SIG-M5 (cell line): ENCODE measurements at regions not wholly inside any gene's neighbourhood (a gene's known extent, or its start where the extent isn't known, plus 50 kb on each side); places are given as distances from the start of the nearest gene placed in this dataset.

Experiments used
- DNase-seq: peaks from one replicate; lab custom pipeline; 2025; lab: John Stamatoyannopoulos, UW

DNA sequence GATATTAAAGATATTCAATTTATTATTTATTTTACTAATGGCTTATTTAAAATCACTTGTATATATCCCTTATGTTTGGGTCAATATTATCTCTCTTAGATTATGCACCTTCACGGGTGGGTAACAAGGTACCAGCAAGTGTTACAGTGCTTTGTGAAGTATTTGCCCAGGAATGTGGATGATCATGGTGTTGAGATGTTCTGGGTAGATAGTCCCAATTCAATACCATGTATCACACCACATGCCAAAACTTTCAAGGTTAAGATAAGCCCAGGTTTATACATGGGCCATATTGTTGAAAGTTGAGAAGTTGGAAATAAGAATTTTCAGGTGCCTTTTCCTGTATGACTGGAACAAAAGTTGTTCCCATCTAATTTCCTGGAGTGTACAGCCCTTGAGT lies 131.3 kb upstream of the RASSF8 start:
- DNase-seq: no peak

DNA sequence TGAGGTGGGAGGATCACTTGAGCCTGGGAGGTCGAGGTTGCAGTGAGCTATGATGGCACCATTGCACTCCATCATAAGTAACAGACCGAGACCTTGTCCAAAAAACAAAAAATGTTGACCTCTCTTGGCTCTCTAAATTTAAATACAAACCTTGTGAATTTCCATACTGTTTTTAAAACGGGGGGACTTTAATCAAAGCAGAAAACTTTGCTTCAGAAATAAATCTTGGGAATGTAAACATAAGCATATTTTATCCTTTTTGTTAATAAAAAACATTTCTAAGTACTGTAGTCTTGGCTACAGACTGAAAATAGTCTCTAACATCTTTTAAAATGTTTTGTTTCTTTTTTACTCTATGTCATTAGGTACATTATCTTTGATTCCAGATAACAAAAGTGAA lies 130.7 kb upstream of the RASSF8 start:
- DNase-seq: no peak

DNA sequence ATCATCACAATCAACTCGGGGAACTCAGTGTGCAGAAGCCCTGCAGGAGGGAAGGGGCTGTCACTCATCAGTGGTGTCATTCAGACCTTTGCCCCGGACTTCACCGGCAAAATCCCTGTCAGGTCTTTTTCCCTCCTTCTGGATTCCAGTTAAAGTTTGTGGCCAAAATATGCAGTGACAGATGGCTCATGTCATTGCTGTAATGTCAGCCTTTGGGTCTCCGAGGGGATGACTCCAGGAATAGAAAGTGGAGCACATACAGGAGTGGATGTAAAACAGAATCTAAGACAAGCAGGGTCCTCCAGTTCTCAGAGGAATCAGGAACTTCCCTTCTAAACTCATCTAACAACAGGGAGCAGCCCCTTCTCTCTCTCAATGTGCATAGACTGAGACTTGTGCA lies 130.3 kb upstream of the RASSF8 start:
- DNase-seq: no peak

DNA sequence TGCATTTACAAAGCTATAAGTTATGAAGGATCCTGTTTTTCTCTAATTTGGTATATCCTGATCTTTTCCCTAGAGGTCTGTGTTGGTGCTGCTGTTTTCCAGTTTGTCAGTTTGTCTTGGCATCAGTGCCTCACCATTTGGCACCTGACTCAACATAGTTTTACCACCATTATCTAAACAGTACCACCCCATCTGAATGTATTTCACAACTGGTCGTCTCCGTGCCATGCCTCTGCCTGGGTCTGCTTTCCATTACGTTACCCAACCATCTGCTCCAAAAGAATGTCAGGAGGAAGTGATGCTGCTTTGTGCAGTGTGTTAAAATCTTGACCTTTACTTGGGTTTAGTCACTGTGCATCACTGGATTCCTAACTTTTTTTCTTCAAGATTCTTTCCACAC lies 129.3 kb upstream of the RASSF8 start:
- no peak for DNase-seq

DNA sequence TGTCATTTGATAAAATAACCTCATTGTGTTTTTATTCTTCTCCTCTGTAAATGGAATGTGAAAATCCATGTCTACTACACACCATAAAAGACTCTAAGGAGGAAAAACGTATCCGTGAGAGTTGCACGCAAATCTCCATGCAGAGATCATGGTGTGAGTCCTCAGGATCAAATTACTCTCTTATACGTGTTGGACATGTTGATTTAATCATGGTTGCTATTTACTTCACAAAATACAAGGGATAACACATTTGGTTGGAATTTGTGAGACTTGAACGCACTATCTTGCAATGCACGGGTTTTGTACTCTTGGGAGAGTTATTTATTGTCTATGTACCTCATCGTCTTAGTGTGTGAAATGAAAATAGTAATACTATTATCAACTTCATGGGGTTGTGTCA lies 128.0 kb upstream of the RASSF8 start:
- DNase-seq: no peak

DNA sequence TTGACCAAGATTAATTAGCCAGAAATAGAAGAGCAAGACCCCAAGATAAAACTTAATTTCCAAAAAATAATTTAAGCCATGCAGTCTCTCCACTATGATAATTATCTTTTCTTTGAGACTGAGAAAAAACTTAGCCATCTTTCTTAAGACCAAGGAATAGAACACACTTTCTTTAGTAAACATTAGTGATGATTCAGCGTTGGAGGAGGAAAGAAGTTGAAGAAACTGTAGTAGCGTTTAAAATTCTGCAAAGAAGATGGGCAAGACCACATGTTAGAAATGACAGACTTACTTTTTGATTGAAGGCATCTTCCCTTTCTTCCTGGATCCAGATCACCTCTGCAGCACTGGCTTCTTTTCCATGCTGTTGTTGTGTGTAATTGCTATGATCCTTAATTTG lies 124.8 kb upstream of the RASSF8 start:
- no peak for DNase-seq

DNA sequence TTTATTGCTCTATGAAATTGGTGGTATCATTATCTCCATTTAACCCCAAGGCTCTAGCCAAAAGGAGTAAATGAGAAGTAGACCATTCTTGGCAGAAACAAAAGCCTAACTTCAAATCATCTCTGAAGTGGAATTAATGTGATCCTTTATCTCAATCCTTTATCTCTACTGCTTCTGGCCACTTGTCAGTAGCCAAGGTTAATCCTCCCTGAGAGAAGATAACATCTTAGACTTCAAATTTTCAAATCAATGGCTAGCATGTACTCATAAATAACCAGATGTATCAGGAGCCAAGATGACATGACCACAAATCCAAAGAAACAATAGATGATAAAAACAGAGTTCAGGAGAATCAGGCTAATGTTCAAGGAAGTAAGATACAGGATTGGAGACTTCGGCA lies 123.1 kb upstream of the RASSF8 start:
- no peak for DNase-seq

DNA sequence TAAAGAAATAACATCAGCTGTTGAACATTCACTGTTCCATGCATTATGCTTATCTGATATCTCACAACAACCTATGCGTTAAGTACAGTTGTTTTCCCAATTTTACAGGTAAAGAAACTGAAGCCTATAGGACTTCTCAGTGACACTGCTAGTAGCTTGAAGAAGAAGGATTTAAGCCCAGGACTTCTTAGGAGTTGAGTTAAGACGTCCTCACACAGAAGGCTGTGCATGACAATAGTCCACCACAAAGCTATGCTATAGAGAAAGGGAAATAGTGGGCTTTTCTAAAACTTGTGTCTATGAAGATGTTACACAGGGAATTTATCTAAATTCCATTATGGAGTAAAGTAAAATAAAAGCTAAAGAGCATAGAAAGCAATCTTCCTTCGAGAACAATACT lies 120.5 kb upstream of the RASSF8 start:
- DNase-seq: no peak

DNA sequence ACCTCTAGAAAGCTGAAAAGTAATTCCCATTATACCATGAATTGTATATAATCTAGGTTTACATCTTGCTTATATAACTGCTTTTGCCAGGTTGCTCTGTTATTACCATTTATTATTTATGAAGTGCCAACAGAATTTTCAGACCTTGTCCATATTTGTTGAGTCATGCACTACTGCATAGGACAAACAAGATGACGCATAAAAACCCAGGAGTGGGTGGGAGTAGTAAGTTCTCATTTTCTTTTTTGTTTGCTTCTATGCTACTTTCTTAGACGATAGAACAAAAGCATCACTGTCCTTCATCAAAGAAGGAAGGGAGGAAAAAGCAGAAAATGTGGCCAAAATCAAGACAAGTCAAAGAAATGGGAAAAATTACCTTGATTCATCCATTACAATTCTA lies 119.0 kb upstream of the RASSF8 start:
- no peak for DNase-seq

DNA sequence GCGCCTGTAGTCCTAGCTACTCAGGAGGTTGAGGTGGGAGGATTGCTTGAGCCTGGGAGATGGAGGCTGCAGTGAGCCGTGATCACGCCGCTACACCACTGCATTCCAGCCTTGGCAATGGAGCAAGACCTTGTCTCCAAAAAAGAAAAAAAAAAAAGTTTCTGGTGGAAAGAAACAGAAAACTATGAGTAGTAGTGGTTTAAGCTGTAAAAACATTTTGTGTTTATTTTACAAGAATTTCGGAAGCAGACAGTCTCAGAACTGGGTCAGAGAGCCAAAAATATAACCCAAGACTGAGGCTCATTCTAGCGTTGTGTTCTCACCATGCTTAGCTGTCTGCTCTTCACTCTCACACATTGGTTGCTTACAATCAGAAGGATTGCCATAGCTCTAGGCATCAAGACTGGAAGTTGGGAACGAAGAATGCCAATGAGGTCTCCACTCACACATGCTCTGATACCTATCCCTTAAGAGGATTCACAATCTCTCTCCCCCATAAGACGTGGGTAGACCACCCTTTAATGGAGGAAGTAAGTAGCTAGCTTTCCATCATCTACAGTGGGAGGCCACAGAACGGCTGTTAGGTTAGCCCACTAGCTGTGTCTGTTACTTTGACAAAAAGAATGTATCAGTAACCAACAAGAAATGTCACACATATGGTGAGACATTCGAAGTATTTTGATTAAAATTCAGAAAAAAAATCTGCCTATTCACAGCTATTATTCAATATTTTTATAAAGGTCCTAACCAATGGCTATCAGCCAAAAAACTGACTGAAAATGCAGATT lies 117.6 kb upstream of the RASSF8 start:
- DNase-seq: no peak

DNA sequence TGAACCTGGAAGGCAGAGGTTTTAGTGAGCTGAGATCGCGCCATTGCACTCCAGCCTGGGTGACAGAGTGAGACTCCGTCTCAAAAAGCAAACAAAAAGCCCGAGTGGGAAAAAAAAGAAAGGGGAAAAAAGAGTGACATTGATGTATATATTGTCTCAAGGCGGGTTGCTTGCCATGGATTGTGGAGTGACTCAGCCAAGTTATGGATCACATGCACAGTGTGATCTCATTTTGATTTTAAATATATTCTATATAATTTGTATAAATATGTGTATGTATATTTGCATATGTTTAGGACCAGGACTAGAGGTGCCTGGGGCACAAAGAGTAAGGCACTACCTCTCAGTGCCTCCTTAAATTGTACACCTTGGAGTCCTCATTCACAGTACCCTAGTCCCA lies 116.2 kb upstream of the RASSF8 start:
- DNase-seq: no peak

DNA sequence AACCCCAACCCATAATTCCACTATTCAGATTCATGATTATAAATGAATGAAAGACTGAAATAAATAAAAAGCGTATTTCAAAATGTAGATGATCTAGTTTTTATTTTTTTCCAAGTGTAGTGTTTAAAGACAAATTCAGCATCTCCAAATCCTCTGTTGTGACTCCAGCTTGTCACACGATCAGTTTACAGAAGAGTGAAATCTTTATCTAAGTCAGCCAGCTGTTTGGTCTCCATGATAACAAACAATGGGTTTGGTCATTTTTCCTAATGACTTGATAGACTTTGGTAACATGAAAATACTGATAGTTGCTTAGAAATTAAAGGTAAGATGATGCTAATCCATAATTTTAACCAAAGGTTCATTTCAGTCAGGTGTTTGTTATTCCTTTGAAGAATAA lies 114.5 kb upstream of the RASSF8 start:
- no peak for DNase-seq

DNA sequence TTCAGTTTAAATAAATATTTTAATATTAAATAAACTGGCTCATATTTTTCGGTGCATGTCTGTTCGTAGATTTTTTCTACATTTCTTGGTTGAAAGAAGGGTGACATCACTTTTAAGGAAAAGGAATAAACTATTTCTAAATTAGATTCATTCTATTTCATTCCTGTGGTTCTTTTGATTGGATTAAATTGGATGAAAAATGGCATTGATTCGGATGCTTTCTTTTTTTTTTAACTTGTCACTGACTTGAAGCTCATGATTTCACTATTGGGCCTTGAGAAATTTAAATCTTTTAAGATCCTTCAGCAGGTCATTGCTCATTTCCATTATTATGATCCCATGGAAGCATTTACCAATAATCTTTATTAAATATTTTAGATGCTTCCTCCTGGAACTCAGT lies 113.1 kb upstream of the RASSF8 start:
- DNase-seq: no peak

DNA sequence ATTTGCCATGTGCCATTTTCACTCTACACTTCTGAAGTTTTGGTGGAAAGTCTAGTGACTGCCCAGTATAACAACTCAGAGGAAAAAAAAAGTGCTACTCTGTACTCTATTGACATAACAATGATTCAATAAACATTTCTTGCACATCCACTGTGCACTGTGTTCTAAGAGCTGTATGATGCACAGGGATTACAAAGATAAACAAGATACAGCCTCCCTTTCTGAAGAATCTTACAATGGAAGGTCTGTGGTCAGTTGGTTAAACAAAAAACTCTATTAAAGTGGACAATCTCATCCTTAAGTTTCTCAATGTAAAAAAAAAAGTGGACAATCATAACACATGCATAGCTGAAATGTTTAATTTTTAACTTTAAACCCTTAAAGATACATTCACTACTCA lies 105.7 kb upstream of the RASSF8 start:
- DNase-seq: no peak

DNA sequence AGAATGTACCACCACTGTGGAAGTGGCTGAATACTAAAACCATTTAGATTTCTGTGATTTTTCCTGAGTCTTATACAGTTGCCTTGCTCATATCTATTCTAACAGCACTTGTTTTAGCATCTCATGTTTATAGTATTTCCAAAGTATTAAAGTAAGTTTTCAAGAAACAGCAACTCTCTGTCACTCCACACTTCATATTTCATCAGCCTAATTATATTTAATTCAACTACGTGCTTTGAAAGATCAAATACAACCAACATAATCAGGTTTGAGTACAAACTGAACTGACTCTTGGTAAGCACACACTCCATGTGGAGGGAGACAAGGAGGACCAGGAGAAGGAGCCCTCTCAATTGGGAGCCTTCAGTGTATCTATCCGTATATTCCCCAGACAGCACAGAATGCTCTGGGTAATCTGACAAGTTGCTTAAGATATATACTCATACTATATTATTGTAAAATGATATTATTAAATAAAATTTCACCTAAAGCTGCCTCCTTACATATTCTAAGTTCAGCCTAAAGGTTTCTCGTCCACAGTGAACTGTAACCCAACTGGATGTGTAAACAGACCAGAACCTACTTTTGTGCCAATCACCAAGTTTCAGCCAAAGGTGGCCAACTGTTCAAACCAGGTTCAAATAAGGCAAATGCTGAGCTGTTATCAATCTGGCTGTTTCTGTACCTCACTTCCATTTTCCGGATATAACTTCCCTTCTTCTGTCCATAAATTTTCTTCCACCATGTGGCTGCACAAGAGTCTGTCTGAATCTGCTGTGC lies 105.0 kb upstream of the RASSF8 start:
- no peak for DNase-seq

DNA sequence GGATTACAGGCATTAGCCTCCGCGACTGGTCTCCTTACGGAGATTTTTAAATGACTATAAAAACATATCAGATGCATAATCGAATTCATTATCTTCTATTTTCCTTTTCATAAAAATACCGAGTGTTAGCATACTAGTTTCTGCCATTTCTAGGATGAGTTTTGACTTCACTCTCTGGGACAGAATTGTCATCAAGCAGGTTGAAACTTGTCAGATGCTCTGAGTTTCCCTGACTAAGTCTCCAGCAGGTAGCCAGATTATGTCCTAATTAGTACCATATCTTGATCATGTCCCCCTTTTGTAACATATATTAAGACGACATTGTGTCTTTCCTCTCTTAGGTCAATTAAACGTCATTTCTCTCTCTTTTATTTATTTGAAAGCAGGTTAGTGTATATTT lies 103.5 kb upstream of the RASSF8 start:
- no peak for DNase-seq

DNA sequence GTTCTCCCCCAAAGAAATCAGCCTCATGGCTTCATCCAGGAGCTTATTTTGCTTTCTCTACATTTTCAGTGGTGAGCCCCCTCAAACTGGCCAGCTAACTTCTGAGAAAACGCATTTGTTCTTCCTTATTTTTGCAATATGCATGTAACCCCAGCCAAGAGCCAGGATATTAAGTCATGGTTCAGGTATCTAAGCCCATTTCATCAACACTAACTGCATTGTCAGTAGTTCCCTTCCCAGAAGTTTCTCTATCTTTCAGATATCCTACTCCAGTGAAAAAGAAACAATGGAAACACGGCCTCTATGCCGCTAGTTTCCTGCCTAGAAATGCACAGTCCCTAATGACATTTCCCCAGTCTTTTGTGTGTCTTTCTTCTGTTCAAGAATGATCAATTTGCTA lies 102.8 kb upstream of the RASSF8 start:
- DNase-seq: no peak

DNA sequence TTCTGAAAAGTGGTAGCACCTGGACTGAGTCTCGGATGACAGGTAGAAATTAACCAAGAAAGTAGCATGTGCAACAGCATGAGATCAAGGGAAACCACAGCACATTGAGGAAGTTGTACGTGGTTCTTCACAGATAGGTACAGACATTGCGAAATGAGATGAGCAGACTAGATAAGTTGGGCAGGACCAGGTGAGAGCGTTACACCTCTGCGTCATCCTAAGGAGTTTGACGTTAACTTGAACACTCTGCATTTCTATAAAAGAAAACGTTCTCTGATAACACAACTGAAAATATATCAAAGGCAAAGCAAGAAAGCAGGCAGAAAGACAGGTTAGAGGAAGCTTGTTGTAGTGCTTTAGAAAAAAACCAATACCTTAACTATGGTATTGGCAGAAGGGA lies 98.5 kb upstream of the RASSF8 start:
- no peak for DNase-seq

DNA sequence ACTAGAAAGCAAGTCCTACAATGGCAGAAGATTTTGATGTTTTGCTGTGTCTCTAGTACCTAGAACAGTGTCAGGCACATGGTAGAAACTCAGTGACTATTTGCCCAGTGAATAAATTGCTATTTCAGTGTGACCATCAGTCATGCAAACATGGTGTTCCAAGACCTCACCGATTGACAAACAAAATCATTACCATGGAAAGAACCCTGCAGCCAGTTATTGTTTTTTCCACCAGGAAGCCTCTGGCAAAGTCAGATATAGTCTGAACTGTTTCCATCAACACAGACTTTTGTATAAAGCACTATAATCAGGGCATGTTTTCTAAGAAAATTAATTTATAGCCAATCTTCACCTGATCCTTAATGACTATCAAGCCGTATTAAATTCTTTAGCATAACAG lies 97.3 kb upstream of the RASSF8 start:
- no peak for DNase-seq

DNA sequence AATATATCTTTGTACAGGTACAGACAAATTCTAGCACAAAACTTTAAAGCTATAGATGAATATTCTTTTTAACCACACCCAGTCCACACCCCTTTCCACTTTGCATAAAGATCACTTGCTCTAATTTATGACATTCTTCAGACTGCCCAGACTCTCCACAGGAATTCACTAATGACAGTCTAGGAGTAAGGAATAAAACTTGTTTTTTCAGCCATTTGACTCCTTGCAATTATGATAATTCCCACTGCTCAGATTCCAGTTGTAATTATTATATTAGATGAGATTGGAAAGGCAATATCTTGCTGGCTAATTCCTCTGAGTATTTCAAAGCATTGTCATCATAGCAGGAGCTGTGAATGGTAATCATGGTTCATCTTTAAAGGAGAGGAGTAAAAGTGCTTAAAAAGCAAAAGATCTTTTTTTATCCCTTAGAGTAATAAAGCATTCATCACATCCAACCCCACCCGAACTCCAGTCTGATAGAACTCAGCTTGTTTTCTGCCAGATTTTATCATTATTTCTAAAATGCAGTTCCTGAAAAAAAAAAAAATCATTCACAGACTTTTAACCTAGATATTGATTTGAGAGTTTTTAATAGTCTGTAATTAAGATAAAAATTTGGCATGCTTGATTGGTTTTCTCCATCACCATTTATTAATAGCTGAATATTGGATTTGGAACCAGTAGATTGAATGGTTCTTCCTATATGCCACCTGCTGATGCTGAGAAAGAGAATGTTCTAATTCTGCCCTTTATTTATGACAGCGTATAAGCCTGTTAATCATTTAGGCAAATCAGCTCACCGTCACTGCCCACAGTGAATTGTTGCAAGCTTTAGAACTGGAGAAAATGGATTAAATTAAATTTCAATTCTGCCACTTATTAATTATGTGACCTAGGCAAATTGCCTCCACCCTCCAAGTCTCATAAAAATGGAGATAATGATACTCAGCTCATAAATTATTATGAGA lies 93.9 kb upstream of the RASSF8 start:
- no peak for DNase-seq

DNA sequence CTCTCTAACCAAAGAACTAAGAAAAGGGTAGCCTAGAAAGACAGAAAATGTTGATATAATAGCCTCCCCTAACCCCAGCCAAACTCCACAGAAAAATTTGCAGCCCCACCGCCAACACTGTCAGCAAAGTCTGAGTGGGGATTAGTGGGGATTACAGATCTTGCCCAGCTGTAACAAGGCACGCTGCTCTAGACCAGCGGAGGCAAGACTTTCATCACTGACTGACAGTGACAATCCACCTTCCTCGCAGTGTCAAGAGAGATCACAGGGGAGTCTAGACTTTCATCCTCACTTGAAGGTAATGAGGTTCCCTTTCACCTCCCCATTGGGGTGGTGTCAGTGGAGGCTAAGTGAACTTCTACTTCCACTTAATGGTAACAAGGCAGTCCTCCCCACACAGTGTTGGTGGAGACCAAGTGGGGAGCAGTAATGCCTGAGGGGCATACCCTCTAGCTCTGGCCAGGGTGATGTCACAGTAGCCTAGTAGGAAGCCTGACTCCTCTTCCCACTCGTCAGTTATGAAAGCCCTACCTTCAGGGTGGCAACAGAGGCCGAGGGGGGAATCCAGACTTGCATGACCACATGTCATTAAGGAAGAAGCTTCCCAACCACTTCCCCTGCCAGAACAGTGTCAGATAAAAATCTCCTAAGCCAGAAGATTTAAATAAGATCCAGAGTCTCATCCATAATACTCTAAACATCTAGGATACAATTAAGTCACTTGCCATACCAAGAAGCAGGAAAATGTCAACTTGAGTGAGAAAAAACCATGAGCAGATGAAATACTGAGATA lies 91.7 kb upstream of the RASSF8 start:
- no peak for DNase-seq

DNA sequence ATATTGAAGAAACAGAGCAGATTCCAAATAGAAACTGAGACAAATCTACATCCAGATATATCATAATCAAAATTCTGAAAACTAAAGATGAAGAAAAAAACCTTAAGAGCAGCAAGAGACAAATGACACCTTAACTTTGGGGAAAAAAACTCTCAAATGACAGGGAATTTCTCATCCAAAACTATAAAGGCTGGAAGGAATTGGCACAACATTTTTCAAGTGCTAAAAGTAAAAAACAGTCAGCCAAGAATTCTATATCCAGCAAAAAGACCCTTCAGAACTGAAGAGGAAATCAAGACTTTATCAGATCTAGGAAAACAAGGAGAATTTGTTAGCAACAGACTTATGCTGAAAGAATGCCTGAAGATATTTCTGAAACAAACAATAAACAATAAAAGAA lies 90.3 kb upstream of the RASSF8 start:
- no peak for DNase-seq
